Hematopoietic multipotent progenitor cell treated with erythropoietin and hydrocortisone succinate and interleukin-3 and kit ligand, for 6 days (in vitro differentiated cells): ENCODE measurements at regions not wholly inside any gene's neighbourhood (a gene's known extent, or its start where the extent isn't known, plus 50 kb on each side); places are given as distances from the start of the nearest gene placed in this dataset.

Source experiments
- DNase-seq: peaks from one replicate; pipeline ENCODE4 v3.0.0-alpha.2; 2015

DNA sequence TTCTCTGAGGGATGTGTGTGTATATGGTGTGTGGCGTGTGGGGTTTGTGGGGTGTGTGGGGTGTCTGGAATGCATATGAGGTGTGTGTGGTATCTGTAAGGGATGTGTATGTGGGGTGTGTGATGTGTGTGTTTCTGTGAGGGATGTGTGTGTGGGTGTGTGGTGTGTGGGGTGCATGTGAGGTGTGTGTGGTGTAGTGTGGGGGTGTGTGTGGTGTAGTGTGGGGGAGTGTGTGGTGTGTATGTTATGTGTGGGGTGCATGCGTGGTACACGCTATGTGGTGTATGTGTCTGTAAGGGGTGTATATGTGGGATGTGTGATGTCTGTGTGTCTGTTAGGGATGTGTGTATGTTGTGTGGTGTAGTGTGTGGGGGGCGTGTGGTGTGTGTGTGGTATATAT, 300.0 kb downstream of the FGF9 start:
- no peak for DNase-seq

DNA sequence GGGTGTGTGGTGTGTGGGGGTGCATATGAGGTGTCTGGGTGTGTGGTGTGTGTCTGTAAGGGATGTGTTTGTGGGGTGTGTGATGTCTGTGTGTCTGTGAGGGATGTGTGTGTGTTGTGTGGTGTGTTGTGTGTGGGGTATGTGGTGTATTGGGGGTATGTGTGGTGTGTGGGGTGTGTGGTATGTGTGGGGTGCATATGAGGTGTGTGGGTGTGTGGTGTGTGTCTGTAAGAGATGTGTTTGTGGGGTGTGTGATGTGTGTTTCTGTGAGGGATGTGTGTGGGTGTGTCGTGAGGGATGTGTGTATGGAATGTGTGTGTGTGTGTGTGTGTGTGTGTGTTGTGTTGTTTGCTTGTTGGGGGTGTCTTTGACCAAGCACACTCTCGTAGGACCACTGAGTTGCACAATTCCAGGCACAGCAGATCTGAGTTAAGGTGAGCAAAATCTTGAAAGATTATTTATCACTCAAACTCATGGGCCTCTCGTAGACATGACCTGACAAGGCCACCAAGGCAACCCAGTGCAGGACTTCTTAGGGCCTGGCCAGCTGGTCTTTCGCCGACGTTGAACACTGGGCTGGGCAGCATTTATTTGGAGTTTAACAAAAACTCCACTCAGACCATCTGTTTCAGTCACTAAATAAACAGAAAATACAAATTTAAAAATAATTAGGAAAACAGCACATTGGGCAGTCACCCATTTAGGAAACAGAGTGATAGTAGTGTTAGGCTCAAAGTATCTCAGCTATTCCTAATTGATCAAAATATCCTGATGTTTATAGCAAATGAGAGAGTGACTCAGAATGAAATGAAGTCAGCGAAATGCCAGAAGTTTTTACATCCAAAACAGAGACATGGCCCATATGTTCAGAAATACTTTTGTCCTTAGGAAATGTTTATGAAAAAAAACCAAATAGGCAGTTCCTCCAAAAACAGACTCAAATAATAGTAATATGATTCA, 301.1 kb downstream of the FGF9 start:
- DNase-seq = no peak

DNA sequence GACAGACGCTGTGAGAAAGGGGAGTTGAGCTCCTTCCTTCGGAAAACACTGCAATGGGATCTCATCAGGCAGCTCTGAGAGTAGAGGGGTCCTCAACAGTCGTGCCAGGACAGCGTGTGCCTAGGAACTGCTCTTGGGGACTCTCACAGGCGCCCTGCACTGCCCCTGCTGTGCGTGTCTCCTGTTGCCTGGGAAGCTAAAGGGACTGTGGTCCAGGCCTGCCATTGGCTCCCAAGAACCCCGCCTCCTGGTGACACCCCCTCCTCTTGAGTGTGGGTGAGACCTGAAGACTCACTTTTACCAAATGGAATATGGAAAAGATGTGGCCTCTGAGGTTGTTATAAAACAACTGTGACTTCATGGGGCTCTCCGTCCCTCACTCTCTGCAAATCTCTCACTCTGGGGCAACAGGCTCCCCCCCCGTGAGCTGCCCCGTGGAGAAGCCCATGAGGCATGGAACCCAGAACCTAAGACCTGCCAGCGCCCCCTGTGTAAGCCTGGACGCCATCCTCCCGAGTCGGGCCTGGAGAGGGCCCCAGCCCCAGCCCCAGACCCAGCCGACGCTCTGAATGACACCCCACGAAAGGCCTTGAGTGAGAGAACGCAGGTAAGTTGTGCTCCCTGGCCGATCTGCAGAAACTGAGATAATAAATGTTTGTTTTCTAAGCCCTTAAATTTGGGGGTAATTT, 302.7 kb downstream of the FGF9 start:
- DNase-seq = no peak

DNA sequence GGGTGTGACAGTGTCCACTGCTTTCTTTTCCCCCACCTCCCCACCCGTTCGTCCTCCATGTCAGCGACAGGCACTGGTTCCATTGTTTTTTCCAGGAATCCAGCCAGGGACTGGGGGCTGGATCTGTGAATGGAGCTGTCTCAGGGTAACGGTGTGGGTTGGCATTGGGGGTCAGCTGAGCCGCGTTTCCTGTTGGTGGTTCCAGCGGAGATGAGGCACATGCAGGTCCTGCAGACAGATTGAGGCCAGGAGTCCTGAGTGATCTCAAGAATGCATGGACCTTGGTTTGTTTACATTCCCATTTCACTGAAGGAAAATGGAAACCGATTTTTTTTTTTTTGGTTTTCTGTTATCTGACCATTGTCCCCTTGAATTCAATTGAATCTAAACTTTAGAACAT, 303.9 kb downstream of the FGF9 start:
- DNase-seq = no peak

DNA sequence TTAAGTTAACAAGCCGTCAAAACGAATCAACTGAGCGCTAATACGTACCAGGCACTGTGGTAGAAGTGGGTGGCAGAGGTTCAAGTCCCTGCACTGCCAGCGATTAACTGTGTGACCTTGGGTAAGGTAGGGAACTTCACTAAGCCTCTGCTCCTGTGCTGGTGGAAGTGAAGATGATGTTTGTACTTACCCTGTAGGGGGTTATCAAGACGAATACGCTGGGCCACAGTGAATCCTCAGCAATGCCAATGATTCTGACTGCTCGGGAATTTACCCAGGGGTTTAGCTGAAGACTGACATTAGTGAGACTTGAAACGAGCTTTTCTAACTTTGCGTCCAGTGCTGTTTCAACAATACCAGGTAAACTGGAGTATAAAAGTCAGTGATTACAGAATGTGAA, 305.3 kb downstream of the FGF9 start:
- DNase-seq = no peak

DNA sequence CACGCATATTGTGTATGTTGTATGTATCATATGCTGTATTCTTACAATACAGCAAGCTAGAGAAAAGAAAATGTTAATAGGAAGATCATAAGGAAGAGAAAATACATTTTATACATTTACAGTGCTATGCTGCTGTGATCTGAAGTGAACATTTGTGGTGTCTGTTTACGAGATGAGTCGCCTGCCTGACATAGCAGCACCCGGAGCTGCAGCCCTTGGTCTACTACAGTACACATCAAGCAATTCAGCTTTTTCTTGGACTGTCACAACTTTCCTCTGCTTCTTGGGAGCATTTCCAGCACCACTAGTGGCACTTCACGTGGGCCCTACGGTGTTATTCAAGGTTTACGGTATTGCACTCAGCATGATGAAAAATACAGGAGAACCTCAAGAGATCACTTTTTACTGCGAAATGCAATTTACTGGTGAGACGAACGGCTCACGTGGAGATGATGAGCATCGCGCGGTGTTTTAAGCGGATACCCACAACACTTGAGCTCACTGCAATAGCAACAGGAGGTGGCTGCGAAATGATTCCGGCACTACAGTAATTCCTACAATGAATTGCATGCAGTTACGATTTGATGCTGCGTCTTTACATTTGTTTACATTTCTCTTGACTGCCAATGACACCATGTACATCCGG, 308.4 kb downstream of the FGF9 start:
- no peak for DNase-seq

DNA sequence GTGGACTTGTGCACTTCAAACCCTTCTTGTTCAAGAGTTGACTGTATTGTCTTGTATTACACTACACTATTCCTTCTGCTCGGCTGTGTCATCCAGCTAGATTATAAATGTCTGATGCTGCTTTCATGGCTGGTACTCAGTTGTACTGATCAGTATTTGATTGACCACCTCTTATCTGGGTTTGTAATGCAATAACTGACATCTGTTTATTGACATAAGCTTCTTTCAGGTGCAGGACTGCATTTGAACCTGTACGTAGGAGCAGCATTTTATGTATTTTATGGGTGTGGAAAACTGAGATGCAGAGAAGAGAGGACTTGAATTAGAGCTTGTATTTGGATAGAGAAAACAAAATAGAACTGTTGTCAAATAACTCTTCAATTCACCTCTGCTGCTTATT, 309.2 kb downstream of the FGF9 start:
- DNase-seq = no peak

DNA sequence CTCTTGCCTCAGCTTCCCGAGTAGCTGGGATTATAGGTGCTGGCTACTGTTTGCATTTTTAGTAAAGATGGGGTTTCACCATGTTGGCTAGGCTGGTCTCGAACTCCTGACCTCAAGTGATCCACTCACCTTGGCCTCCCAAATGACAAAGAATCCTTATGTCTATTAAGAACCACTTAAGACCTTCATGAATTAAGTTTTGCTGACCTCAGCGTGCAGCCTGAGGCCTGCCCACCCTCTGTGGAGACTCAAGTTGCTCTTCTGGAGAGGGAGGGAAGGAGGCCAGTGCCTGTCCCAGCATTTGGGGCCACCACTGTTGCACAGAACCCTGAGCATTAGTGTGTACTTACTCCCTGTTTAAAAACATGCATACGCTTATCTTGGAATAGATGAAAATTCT, 313.3 kb downstream of the FGF9 start:
- DNase-seq = no peak

DNA sequence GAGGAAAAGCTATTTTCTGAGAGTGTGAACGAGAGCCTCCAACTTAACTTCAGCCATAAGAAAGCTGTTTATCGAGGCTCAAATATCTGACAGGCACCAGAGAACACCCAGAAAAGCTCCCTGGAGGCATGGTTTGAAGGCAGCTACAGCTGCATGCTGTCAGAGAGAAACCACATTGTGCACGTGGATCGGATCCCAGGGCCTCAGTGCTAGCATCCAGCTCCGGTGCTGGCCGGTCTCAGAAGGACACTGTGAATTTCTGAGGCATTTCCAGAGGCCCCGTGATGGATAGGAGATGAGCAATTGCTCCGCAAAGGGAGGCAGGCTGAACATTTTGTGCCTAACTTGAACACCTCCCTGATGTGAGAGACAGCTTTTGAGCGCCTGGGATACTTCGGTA, 315.7 kb downstream of the FGF9 start:
- no peak for DNase-seq

DNA sequence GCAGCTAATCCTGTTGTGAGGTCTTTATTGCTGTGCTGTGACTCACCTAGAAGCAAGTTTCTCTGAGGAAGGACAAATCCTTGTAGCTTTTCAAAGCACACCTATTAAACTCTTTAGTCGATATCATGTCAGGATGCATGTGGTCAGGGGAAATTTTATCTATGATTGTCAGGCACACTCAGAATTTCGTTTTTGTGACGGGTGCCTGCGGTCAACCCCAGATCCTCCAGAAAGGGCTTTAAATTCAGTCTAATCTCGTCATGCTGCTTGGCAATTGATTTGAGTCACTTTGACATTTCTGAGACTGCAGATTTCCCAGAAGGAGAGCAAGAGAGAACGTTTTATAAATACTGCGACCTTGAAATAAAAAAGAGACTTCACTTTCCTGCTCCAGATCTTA, 316.9 kb downstream of the FGF9 start:
- peak; percentile 51 for DNase-seq

DNA sequence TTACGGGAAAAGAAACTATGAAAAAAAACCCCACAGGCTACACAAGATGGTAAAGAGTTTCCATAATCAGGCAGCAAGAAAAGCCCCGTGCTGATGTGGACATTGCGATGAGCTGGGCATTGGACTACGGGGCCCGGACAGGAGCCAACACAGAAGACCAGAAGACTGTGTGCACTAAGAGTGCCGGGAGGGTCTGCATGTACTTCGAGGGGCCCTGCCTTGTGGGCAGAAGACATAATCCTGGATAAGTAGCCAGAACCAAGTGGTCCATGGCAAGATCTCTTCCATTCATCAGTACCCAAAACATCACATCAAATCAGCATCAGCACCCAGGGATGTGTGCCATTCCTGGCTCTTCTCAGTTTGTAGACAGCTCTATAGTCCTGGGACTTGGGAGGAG, 317.8 kb downstream of the FGF9 start:
- DNase-seq = no peak

DNA sequence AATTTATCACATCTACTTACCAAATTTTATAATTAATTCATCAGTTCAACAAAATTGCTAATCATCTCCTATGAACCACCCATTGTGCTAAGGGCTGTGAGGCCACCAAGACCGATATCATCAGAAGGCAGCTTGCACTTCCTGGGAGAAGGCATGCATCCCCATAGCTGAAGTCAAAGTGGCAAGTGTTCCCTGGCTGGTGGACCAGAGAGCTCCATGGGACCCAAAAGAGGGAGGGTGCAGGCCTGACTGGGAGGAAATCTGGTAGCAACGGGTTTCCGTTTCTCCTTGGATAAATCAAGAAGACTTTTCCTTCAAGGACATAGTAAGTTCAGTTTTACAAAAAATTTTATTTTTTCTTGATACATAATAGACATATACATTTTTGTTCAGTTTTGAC, 325.2 kb downstream of the FGF9 start:
- DNase-seq = no peak

DNA sequence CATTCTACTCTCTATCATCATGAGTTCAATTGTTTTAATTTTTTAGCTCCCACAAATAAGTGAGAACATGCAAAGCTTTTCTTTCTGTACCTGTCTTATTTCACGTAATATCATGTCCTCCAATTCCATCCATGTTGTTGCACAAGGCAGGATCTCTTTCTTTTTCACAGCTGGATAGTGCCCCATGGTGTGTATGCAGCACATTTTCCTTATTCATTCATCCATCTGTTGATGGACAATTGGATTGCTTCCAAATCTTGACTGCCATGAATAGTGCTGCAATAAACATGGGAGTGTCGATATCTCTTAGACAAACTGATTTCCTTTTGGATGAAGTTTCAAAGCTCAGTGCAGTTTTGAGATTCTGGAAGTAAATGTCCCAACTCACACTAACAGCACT, 326.9 kb downstream of the FGF9 start:
- no peak for DNase-seq

DNA sequence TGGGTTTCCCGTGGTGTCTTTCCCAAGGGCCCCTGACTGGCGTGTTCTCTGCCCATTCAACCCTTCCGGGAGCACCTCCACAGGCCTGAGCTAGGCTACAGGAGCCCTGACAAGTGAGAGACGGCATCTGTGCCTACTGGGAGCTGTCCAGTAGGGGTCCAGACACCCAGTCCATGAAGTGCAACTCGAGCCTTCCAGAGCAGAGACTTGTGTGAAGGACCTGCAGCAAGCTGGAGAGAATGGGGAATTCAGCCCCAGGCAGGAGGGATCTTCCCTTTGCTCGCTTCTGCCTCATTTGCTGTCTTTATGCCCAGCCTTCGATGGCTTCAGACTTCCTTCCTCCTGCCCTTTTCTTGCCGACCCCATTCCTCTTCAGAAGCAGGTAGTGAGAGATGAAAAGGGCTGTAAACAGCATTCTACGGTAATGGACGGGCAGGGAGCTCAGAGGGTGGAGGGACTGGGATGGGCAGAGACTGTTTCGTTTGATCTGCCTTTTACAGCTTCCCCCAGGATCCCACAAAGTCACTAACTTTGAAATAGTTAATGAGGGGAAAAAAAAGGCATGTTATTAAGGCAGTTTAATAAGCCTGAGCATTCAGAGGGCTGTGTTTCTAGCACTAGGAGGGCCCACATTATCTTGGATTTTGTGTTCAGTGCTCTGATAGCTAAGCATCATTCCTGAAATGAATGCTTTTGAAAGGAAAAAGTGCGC, 327.6 kb downstream of the FGF9 start:
- no peak for DNase-seq

DNA sequence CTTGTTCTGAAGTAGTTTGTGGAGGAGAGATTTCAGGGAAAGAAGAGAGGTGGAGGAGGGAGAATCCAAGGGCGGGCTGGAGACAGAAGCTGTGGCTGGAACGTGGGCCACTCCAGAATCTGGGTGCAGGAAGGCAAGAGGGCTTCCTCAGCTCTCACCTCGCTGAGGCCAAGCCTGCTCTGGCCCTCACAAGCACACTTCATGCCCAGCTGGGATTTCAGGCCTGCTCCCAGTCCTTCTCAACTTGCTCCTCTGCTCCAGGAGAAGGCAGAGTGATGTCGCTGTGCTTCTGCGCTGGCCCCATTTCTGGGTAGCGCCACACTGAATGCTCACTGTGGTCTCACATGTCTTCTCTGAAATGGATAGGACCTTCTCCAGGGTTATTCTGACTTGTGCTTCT, 328.8 kb downstream of the FGF9 start:
- DNase-seq = no peak

DNA sequence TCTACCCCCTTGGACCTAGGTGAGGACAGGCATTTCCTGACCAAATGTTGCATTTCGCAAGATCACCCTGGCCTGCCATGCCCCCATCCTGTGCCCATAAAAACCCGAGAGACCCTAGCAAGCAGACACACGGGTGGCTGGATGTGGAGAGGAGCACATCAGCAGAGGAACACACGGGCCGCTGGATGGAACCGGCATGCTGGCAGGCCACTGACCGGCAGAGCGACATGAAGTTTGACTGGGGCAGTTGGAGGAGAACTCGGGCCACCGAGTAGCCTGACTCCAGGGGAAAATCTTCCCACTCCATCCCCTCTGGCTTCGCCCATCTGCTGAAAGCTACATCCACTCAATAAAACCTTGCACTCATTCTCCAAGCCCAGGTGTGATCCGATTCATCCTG, 329.3 kb downstream of the FGF9 start:
- no peak for DNase-seq

DNA sequence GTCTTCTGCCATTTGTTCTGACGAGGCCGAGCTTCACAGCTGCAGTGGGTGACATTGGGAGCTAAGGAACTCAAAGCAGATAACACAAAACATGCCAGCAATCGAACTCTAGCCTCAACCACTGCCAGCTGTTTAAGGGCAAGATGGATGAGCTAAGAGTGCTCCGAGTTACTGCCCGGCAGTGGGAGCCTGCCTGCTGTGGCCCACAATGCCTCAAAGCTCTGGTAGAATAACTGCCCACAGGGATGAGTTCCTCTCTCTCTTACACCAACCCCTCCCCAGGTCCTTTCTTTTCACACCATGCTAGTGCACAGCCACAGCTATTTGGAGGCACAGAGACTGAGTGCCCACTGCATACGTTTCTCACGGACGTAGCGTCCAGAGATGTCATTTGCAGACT, 330.5 kb downstream of the FGF9 start:
- no peak for DNase-seq

DNA sequence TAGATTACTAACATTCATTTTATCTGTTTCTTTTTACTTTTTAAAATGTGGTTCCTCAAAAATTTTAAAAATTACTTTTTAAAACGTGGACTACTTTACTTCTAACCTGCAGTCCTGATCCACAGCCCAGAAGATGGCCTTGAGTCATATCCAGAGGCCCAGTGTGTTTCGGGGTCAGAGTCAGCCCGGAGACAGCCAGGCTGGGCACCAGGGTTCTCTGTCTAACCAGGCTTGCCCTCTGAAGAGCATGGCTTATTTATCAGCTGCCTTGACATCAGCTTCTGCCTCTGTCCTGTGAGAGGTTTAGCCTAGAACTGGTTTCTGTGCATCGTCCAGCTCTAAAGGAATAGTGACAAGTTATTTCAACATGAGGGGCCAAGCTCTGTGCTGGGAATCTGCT, 332.0 kb downstream of the FGF9 start:
- DNase-seq = no peak

DNA sequence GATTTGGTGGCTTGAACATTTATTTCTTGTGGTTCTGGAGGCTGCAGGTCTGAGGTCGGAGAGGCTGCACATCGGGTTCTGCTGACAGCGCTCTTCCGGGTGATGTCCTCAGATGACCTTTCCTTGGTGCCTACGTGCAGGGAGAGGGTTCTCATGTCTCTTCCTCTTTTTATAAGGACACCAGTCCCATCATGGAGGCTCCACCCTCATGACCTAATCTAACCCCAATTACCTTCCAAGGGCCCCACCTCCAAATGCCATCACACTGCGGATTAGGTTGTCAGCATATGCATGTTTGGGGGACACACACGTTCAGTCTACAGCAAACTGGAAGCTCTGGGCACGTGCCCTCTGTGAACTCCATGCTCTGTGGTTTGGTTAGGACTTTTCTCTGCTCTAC, 338.6 kb downstream of the FGF9 start:
- no peak for DNase-seq

DNA sequence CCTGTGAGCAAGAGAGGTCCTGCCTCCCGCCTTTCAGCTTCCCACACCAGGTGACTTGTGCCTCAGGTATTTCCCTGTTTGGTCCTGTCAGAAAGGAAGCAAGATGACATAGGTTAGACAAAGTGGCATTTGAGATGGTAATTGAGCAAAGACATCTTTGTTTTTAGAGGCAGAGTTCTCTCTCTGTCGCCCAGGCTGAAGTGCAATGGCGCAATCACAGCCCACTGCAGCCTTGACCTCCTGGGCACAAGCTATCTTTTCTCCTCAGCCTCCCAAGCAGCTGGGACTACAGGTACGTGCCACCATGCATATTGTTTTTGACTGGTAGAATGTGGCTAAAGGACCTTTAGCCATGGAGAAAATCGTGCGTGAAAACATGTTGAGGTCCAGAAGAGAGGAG, 339.1 kb downstream of the FGF9 start:
- DNase-seq = no peak

DNA sequence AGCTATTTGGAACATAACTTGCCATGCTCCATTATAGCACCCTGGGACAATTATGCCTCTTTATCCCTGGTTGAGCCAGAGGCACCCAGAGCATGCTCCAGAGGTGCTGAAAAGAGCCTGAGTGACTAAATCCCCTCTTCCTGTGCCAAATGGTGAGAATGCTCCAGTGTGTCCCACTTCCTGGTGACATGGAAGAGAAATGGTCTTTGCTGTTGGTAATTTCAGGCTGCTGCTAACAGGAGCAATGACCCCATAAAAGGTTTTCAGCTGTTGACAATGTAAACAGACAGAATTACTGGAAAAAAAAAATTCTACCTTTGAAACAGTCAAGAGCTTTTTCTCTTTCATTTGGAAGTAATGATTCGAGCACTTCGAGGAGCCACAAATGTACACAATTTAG, 341.8 kb downstream of the FGF9 start:
- DNase-seq = no peak

DNA sequence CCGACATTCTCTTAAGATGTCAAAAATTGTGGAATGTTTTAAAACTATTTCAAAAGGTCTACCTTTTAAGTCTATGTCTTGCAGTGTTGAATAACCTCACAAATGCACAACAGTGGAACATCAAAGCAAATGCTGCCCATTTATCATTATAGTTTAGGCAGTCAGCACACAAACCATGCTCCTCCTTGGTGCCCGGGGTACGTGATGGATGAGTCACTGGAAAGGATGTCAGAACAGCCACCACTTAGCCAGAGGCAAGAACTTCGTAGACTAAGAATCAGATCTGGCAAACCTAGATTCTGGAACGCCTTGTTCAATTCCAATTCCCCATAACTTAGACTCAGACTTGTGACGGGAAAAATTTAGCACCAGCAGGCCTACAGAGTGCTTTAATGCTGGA, 343.6 kb downstream of the FGF9 start:
- DNase-seq = no peak

DNA sequence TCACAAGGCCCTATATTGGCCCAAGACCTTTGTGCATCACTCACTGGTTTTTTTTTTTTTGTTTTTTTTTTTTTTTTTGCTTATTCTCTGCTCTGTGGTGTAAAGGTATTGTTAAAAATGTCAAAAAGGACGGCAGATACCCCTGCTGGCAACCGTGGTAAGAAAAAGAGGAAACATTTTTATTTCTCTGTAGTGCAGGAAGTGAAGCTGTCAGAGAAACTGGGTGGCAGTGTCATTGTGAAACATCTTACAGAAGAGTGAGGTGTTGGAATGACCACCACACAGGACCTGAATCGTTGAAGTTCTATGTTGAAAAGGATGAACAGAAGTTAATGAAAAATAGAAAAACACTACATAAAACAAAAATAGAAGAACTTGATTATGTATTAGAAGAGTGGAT, 346.4 kb downstream of the FGF9 start:
- peak; percentile 21 for DNase-seq
